ENCODE measurements at regions not wholly inside any gene's neighbourhood (a gene's known extent, or its start where the extent isn't known, plus 50 kb on each side); places are given as distances from the start of the nearest gene placed in this dataset.
"Not testable (repeated sequence)": the region's sequence is repeated elsewhere in the genome, so short reads cannot be mapped to it uniquely, and the experiment has no call there.

- peak; percentile 6 for DNase-seq
These were observed 117.2 kb upstream of the SEMA3C start for GRCh38 chr7:81036057-81036456.

- DNase-seq = no peak
These were observed 113.1 kb upstream of the SEMA3C start for GRCh38 chr7:81031996-81032395.

GRCh38 chr7:81031243-81031642 is 112.4 kb upstream of the SEMA3C start:
- peak; percentile 3 for DNase-seq

- no peak for DNase-seq
These were observed 111.6 kb upstream of the SEMA3C start for GRCh38 chr7:81030472-81030871.

- no peak for DNase-seq
These were observed 110.7 kb upstream of the SEMA3C start for GRCh38 chr7:81029511-81029910.

- no peak for DNase-seq
These were observed 106.5 kb upstream of the SEMA3C start for GRCh38 chr7:81025360-81025759.

- no peak for DNase-seq
These were observed 96.1 kb upstream of the SEMA3C start for GRCh38 chr7:81014908-81015307.

GRCh38 chr7:81014266-81014665 is 95.4 kb upstream of the SEMA3C start:
- peak; percentile 26 for DNase-seq

- DNase-seq = peak; percentile 83
These were observed 94.4 kb upstream of the SEMA3C start for GRCh38 chr7:81013083-81013817.

GRCh38 chr7:81008901-81009300 is 90.0 kb upstream of the SEMA3C start:
- DNase-seq = no peak

GRCh38 chr7:81007051-81007450 is 88.2 kb upstream of the SEMA3C start:
- DNase-seq = no peak

- no peak for DNase-seq
These were observed 86.4 kb upstream of the SEMA3C start for GRCh38 chr7:81005254-81005653.

- DNase-seq = peak; percentile 8
These were observed 85.2 kb upstream of the SEMA3C start for GRCh38 chr7:81004098-81004497.

GRCh38 chr7:81003326-81003725 is 84.5 kb upstream of the SEMA3C start:
- no peak for DNase-seq

GRCh38 chr7:81002421-81002820 is 83.6 kb upstream of the SEMA3C start:
- no peak for DNase-seq

- DNase-seq = no peak
These were observed 80.9 kb upstream of the SEMA3C start for GRCh38 chr7:80999771-81000170.

GRCh38 chr7:80999100-80999499 is 80.2 kb upstream of the SEMA3C start:
- DNase-seq = no peak

GRCh38 chr7:80997841-80998240 is 79.0 kb upstream of the SEMA3C start:
- DNase-seq = no peak

- DNase-seq = not testable (repeated sequence)
These were observed 77.4 kb upstream of the SEMA3C start for GRCh38 chr7:80996236-80996635.

- DNase-seq = no peak
These were observed 72.8 kb upstream of the SEMA3C start for GRCh38 chr7:80991654-80992053.

GRCh38 chr7:80984619-80985018 is 65.8 kb upstream of the SEMA3C start:
- no peak for DNase-seq

- no peak for DNase-seq
These were observed 62.6 kb upstream of the SEMA3C start for GRCh38 chr7:80981405-80981804.

- DNase-seq = peak; percentile 52
These were observed 58.9 kb upstream of the SEMA3C start for GRCh38 chr7:80977751-80978150.

GRCh38 chr7:80974396-80975358 is 55.8 kb upstream of the SEMA3C start:
- DNase-seq = no peak
